HepG2 (cell line): ENCODE measurements at regions not wholly inside any gene's neighbourhood (a gene's known extent, or its start where the extent isn't known, plus 50 kb on each side); places are given as distances from the start of the nearest gene placed in this dataset.

Source experiments
- ATAC-seq: fragments of 200-7000 bp; cut with Tn5 transposase; 3 replicates; pipeline ENCODE4 v1.9.1; 2020; ENCODE audit warnings: mild to moderate bottlenecking, moderate library complexity
- BruUV-seq: library from RNA; stranded (reverse); fragments of 400-500 nt; replicated peaks from 2 replicates; lab custom pipeline; 2021; lab: Mats Ljungman, UMichigan
- CTCF ChIA-PET: fragments of 300-600 bp; formaldehyde crosslinking; extraction: SDS; loops from one replicate; lab custom pipeline; 2021; ENCODE audit warnings: low total read pairs, inconsistent platforms, low intra/inter-chr PET ratio; lab: Yijun Ruan, JAX
- POLR2A ChIA-PET: fragments of 350-600 bp; sonication (Branson Sonifier 250); formaldehyde crosslinking; loops from one replicate; lab custom pipeline; 2020; ENCODE audit warnings: antibody characterized with exemption, inconsistent platforms; lab: Yijun Ruan, JAX
- DNase-seq: peaks from one replicate; pipeline ENCODE4 v3.0.0-alpha.2; 2015; ENCODE audit warnings: low spot score
- FAIRE-seq: peaks from 3 replicates; lab custom pipeline; 2011; peaks lifted over from hg19 to GRCh38; lab: Jason Lieb, UNC
- H2AFZ ChIP-seq: one replicate; pipeline ENCODE4 v1.6.1; 2011; ENCODE audit warnings: low read length, inconsistent platforms
- H3K27ac ChIP-seq: fragments of 300-600 bp; 3 replicates; pipeline ENCODE4 v1.8.0; 2011; ENCODE audit warnings: mixed run types, mild to moderate bottlenecking, mixed read lengths, low read length, inconsistent platforms; ENCODE audit not compliant: insufficient read depth; ENCODE audit errors: extremely low read length
- H3K27me3 ChIP-seq, 2 experiments: fragments of 200-600 bp in 1 of 2; 2 replicates in 1 of 2; 3 replicates in 1 of 2; pipeline versions ENCODE4 v1.6.0 to v1.8.0; 2011; ENCODE audit warnings: low read length in 2 of 2, mild to moderate bottlenecking in 2 of 2, moderate library complexity in 2 of 2, inconsistent platforms in 1 of 2; ENCODE audit not compliant: insufficient read depth in 2 of 2, control insufficient read depth in 1 of 2
- H3K36me3 ChIP-seq, 2 experiments: fragments of 200-600 bp in 1 of 2; replicated peaks in 1 of 2; 2 replicates in 1 of 2; 3 replicates in 1 of 2; pipeline versions ENCODE4 v1.5.1 to v1.8.0; 2011; ENCODE audit warnings: low read length in 2 of 2, inconsistent platforms in 1 of 2; ENCODE audit not compliant: insufficient read depth in 2 of 2, control insufficient read depth in 1 of 2
- H3K4me1 ChIP-seq: 2 replicates; pipeline ENCODE4 v1.5.1; 2012; ENCODE audit warnings: low read length, inconsistent platforms; ENCODE audit not compliant: insufficient read depth
- H3K4me2 ChIP-seq: 2 replicates; pipeline ENCODE4 v1.6.0; 2011; ENCODE audit warnings: low read depth, low read length, inconsistent platforms
- H3K4me3 ChIP-seq, 3 experiments: fragments of 200-600 bp in 1 of 3; sonication (generic), shearing (Covaris generic) in 1 of 3; replicated peaks in 1 of 3; 2 replicates each; pipeline ENCODE4 v1.5.1; 2011 to 2016; ENCODE audit warnings: low read length in 3 of 3, inconsistent platforms in 2 of 3, low read depth in 2 of 3, mild to moderate bottlenecking in 2 of 3, control low read depth in 1 of 3, mixed read lengths in 1 of 3; ENCODE audit not compliant: insufficient read depth in 1 of 3
- H3K79me2 ChIP-seq: one replicate; pipeline ENCODE4 v1.6.1; 2011; ENCODE audit warnings: low read length, inconsistent platforms; ENCODE audit not compliant: insufficient read depth
- H3K9ac ChIP-seq: 2 replicates; pipeline ENCODE4 v1.6.0; 2011; ENCODE audit warnings: mild to moderate bottlenecking, low read depth, low read length, inconsistent platforms; ENCODE audit not compliant: insufficient read depth
- H3K9me3 ChIP-seq: 2 replicates; pipeline ENCODE4 v1.5.1; 2012; ENCODE audit warnings: mild to moderate bottlenecking, low read length
- H4K20me1 ChIP-seq: 2 replicates; pipeline ENCODE4 v1.6.0; 2011; ENCODE audit warnings: inconsistent platforms, mild to moderate bottlenecking, low read length, moderate library complexity; ENCODE audit not compliant: insufficient read depth
- AGO1 ChIP-seq: fragments of 200-400 bp; formaldehyde crosslinking; IDR thresholded peaks from 2 replicates; pipeline ENCODE4 v1.6.1; 2017; ENCODE audit warnings: mild to moderate bottlenecking, low read depth, low read length, moderate library complexity; ENCODE audit not compliant: poor library complexity, severe bottlenecking
- CC2D1A ChIP-seq: sonication (generic); formaldehyde crosslinking; IDR thresholded peaks from 2 replicates; pipeline ENCODE4 v1.8.1; 2023; ENCODE audit warnings: mild to moderate bottlenecking, missing genetic modification reagents
- ISL2 ChIP-seq: sonication (generic); formaldehyde crosslinking; IDR thresholded peaks from 2 replicates; pipeline ENCODE4 v1.5.0; 2020; ENCODE audit warnings: missing genetic modification reagents
- MAFF ChIP-seq: IDR thresholded peaks from 2 replicates; pipeline ENCODE4 v1.6.1; 2011; ENCODE audit warnings: low read depth, low read length, improper control_type of control experiment
- MAFK ChIP-seq, 2 experiments: IDR thresholded peaks in 1 of 2; conservative IDR thresholded peaks in 1 of 2; 2 replicates each; pipeline ENCODE4 v1.6.1; 2011; ENCODE audit warnings: improper control_type of control experiment in 2 of 2, low read length in 2 of 2
- RARA ChIP-seq: IDR thresholded peaks from 2 replicates; pipeline ENCODE4 v1.6.1; 2016; ENCODE audit warnings: missing genetic modification reagents, missing compliant biosample characterization
- SOX6 ChIP-seq, 2 experiments: fragments of 450-650 bp in 1 of 2; sonication (generic) in 1 of 2; formaldehyde crosslinking in 1 of 2; IDR thresholded peaks; 2 replicates each; pipeline versions ENCODE4 v1.4.0 to v1.6.1; 2017 to 2020; ENCODE audit warnings: antibody characterized with exemption in 1 of 2, mild to moderate bottlenecking in 1 of 2, missing genetic modification reagents in 1 of 2
- WGBS: methylation state at CpG from one replicate; pipeline ENCODE4 v1.1.6; 2017; ENCODE audit warnings: low lambda C conversion rate; 5-methylcytosine and 5-hydroxymethylcytosine counted together
- in situ Hi-C: cut with HindIII; loops from 2 replicates; pipeline ENCODE4 v1.10.0; 2017; ENCODE audit warnings: low pct_unique_long_range_greater_than_20kb; ENCODE audit not compliant: extremely low pct_ligation_motif_present
- intact Hi-C: fragments of 100-400 bp; cut with micrococcal nuclease; formaldehyde crosslinking; loops from one replicate; pipeline ENCODE4 v1.10.0; 2022; ENCODE audit not compliant: unreplicated experiment
- TF ChIP-seq, protein P1 (sequence below): sonication (generic); formaldehyde crosslinking; IDR thresholded peaks from 2 replicates; pipeline ENCODE4 v1.5.0; 2020; ENCODE audit warnings: mild to moderate bottlenecking, missing genetic modification reagents, moderate library complexity
- TF ChIP-seq, protein P2 (sequence below), 2 experiments: sonication (generic) in 1 of 2; formaldehyde crosslinking in 1 of 2; IDR thresholded peaks; 2 replicates each; pipeline versions ENCODE4 v1.5.1 to v1.6.1; 2011 to 2020; ENCODE audit warnings: borderline replicate concordance in 1 of 2, low read depth in 1 of 2, low read length in 1 of 2, mild to moderate bottlenecking in 1 of 2, missing genetic modification reagents in 1 of 2, moderate library complexity in 1 of 2

DNA sequence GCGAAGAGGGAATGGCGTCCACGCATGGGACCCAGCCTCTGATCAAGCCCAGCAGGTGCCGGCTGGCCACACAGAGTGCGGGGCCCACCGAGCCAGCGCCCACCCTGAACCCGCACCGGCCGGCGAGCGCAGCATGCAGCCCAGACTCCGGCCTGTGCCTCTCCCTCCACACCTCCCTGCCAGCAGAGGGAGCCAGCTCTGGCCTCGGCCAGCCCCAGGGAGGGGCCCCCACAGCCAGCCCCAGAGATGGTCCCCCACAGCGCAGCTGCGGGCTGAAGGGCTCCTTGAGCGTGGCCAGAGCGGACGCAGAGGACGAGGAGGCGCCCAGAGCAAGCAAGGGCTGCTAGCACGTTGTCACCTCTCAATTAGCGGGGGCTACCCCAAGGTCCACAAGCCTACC, 904.5 kb downstream of the SLITRK6 start (continued):
- TF ChIP-seq SOX6 (IDR thresholded peaks at IDR 0.05) = no peak
- no peak for TF ChIP-seq SOX6 (CRISPR knock-in tag; IDR thresholded peaks at IDR 0.05)
- TF ChIP-seq, protein P1, sequence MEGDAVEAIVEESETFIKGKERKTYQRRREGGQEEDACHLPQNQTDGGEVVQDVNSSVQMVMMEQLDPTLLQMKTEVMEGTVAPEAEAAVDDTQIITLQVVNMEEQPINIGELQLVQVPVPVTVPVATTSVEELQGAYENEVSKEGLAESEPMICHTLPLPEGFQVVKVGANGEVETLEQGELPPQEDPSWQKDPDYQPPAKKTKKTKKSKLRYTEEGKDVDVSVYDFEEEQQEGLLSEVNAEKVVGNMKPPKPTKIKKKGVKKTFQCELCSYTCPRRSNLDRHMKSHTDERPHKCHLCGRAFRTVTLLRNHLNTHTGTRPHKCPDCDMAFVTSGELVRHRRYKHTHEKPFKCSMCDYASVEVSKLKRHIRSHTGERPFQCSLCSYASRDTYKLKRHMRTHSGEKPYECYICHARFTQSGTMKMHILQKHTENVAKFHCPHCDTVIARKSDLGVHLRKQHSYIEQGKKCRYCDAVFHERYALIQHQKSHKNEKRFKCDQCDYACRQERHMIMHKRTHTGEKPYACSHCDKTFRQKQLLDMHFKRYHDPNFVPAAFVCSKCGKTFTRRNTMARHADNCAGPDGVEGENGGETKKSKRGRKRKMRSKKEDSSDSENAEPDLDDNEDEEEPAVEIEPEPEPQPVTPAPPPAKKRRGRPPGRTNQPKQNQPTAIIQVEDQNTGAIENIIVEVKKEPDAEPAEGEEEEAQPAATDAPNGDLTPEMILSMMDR = peak; percentile 22
- TF ChIP-seq AGO1 = no peak

DNA sequence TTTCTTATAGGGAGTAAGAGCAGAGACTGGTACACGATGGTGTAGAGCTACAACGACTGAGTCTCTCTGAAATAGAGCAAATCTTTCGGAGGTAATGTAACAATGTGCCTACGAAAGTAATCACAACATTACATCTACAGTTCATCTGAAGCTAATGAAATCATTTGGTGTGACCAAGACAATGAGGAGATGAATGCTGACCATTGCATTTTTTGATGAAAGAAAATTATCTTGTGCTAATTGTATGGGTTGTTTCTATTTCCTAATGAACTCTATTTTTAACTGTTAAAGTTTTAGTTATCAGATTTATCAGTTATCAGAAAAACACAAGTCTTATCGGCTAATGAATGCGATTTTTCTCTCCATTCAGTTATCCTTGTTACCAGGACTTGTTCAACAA, 913.4 kb downstream of the SLITRK6 start:
- POLR2A ChIA-PET = no interaction called here
- BruUV-seq = no TSS peak
- CTCF ChIA-PET = no interaction called here

More for the DNA sequence above, 913.4 kb downstream of the SLITRK6 start:
- no peak overlapping the region for H3K4me3 ChIP-seq
- intact Hi-C loops = no loop called here
- H3K27ac ChIP-seq = no peak overlapping the region
- TF ChIP-seq CC2D1A (CRISPR knock-in tag) (no peak), MAFK (conservative IDR thresholded peaks at IDR 0.05 in 1 of 2, IDR thresholded peaks at IDR 0.05 in 1 of 2; ENCODE audit: low read length in 2 of 2) (peak; percentile 81 to 92), RARA (CRISPR knock-in tag) (no peak), ISL2 (no peak), MAFF (peak; percentile 85)
- TF ChIP-seq, protein P2, sequence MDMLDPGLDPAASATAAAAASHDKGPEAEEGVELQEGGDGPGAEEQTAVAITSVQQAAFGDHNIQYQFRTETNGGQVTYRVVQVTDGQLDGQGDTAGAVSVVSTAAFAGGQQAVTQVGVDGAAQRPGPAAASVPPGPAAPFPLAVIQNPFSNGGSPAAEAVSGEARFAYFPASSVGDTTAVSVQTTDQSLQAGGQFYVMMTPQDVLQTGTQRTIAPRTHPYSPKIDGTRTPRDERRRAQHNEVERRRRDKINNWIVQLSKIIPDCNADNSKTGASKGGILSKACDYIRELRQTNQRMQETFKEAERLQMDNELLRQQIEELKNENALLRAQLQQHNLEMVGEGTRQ (IDR thresholded peaks at IDR 0.05; ENCODE audit: low read depth, low read length) = no peak
- TF ChIP-seq, protein P2 (CRISPR knock-in tag; IDR thresholded peaks at IDR 0.05; ENCODE audit: borderline replicate concordance) = no peak
- TF ChIP-seq, all 625 proteins: peak for 2
- FAIRE-seq = no peak
- Histone ChIP-seq H3K4me2 (no peak overlapping the region), H3K9ac (no peak overlapping the region), H4K20me1 (no peaks in the 10 kb centered on the region), H3K36me3 (no peaks in the 10 kb centered on the region), H3K9me3 (no peaks in the 10 kb centered on the region), H2AFZ (peak overlapping the region; percentile 27), H3K27me3 (no peaks in the 10 kb centered on the region; a peak in 1 of 5 replicates), H3K4me1 (no peaks in the 10 kb centered on the region), H3K79me2 (no peaks in the 10 kb centered on the region)
- in situ Hi-C loops = no loop called here
- under 1% methylated on average over 6 of the region's 6 CpGs for WGBS
- ATAC-seq = no peak
- no peak for DNase-seq
